ENCODE measurements at regions not wholly inside any gene's neighbourhood (a gene's known extent, or its start where the extent isn't known, plus 50 kb on each side); places are given as distances from the start of the nearest gene placed in this dataset.
"Not testable (repeated sequence)": the region's sequence is repeated elsewhere in the genome, so short reads cannot be mapped to it uniquely, and the experiment has no call there.

DNA sequence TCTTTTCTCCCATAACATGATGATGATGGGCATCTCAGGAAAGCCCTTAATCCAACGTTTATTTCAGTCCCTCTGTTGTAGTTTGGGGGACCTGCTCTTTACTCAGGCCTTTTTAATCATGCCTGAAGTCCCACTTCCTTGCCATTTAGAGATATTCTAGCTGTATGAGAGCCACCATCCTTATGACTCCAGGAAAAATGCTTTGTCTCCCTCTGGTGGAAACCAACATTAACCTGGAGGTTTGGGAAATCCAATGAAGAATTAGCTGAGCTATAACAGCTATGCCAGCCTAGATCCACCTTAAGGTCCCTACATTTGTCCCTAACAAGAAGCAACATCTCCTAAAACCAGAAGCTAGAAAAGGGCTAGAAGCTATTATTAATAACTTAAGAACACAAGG, 1399.1 kb downstream of the LRFN5 start:
- no peak overlapping the region for H3K4me3 ChIP-seq (ENCODE audit: low read depth, low read length)
- ChIA-PET CTCF (no interaction called here), POLR2A (no interaction called here)
- TF ChIP-seq CTCF (IDR thresholded peaks at IDR 0.05; ENCODE audit: insufficient read depth, low read length, missing control alignments) = peak; percentile 7
- no peak for DNase-seq (ENCODE audit: low read depth, low spot score)

- no peak for TF ChIP-seq CTCF (IDR thresholded peaks at IDR 0.05; ENCODE audit: insufficient read depth, low read length, missing control alignments)
- DNase-seq (ENCODE audit: low read depth, low spot score) = no peak
- H3K4me3 ChIP-seq (ENCODE audit: low read depth, low read length) = no peak overlapping the region
- ChIA-PET POLR2A (no interaction called here), CTCF (no interaction called here)
Observed at GRCh38 chr14:43003845-43004244, 1397.2 kb downstream of the LRFN5 start.

- CTCF ChIA-PET = no interaction called here
- POLR2A ChIA-PET = no interaction called here
- no peak for TF ChIP-seq CTCF (IDR thresholded peaks at IDR 0.05; ENCODE audit: insufficient read depth, low read length, missing control alignments)
- H3K4me3 ChIP-seq (ENCODE audit: low read depth, low read length) = no peak overlapping the region
- DNase-seq (ENCODE audit: low read depth, low spot score) = no peak
Observed at GRCh38 chr14:43001731-43002130, 1395.1 kb downstream of the LRFN5 start.

- peak; percentile 29 for DNase-seq (ENCODE audit: low read depth, low spot score)
- POLR2A ChIA-PET = no interaction called here
- peak; percentile 21 for TF ChIP-seq CTCF (IDR thresholded peaks at IDR 0.05; ENCODE audit: insufficient read depth, low read length, missing control alignments)
- no peak overlapping the region for H3K4me3 ChIP-seq (ENCODE audit: low read depth, low read length)
- CTCF ChIA-PET = no interaction called here
Observed at GRCh38 chr14:42994051-42994736, 1387.5 kb downstream of the LRFN5 start.

DNA sequence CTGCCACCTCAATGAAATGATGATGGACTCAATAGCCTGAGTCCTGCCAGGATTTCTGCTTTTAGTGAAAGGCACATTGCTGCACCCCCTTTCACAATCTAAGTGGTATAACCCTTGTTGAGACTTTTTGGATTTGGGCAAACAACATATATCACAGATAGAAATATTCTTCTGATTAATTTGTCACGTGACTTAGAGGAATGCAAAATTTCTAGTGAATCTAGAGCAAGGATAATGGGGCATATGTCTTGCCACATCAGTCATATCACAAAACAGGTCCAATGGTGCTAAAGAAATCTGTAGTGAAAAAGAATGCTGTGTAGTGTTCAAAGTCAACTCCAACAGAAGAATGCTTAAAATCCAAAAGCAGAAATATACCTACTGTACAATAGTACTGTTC, 1386.3 kb downstream of the LRFN5 start:
- TF ChIP-seq CTCF (IDR thresholded peaks at IDR 0.05; ENCODE audit: insufficient read depth, low read length, missing control alignments) = no peak
- DNase-seq (ENCODE audit: low read depth, low spot score) = no peak
- CTCF ChIA-PET = no interaction called here
- no peak overlapping the region for H3K4me3 ChIP-seq (ENCODE audit: low read depth, low read length)
- POLR2A ChIA-PET = no interaction called here

- ChIA-PET POLR2A (no interaction called here), CTCF (no interaction called here)
- no peak for TF ChIP-seq CTCF (IDR thresholded peaks at IDR 0.05; ENCODE audit: insufficient read depth, low read length, missing control alignments)
- H3K4me3 ChIP-seq (ENCODE audit: low read depth, low read length) = no peak overlapping the region
- no peak for DNase-seq (ENCODE audit: low read depth, low spot score)
Observed at GRCh38 chr14:42980419-42980818, 1373.7 kb downstream of the LRFN5 start.

GRCh38 chr14:42973171-42973570, 1366.5 kb downstream of the LRFN5 start:
- DNase-seq (ENCODE audit: low read depth, low spot score); CTCF ChIA-PET; H3K4me3 ChIP-seq (ENCODE audit: low read depth, low read length); POLR2A ChIA-PET: not testable (repeated sequence)
